BLaER1 (cell line): ENCODE measurements at regions not wholly inside any gene's neighbourhood (a gene's known extent, or its start where the extent isn't known, plus 50 kb on each side); places are given as distances from the start of the nearest gene placed in this dataset.
A peak's percentile ranks its signal among the peaks of the same experiment; 100 is the strongest.

Experiments used
- H3K27ac ChIP-seq: shearing (Covaris generic); formaldehyde crosslinking; 2 replicates; pipeline ENCODE4 v1.8.1; 2022
- H3K27me3 ChIP-seq: shearing (Covaris generic); formaldehyde crosslinking; 2 replicates; pipeline ENCODE4 v1.8.1; 2022
- H3K36me3 ChIP-seq: shearing (Covaris generic); formaldehyde crosslinking; 2 replicates; pipeline ENCODE4 v1.8.1; 2022
- H3K4me1 ChIP-seq: shearing (Covaris generic); formaldehyde crosslinking; 2 replicates; pipeline ENCODE4 v1.8.1; 2022
- H3K4me2 ChIP-seq: shearing (Covaris generic); formaldehyde crosslinking; 2 replicates; pipeline ENCODE4 v1.8.1; 2022
- H3K4me3 ChIP-seq: shearing (Covaris generic); formaldehyde crosslinking; 2 replicates; pipeline ENCODE4 v1.8.1; 2022
- H3K9ac ChIP-seq: shearing (Covaris generic); formaldehyde crosslinking; 2 replicates; pipeline ENCODE4 v1.8.1; 2022
- H3K9me3 ChIP-seq: shearing (Covaris generic); formaldehyde crosslinking; 2 replicates; pipeline ENCODE4 v1.8.1; 2022
- H4K20me1 ChIP-seq: shearing (Covaris generic); formaldehyde crosslinking; 2 replicates; pipeline ENCODE4 v1.8.1; 2022
- Cebpa-rat ChIP-seq: shearing (Covaris generic); IDR thresholded peaks from 2 replicates; pipeline ENCODE4 v1.8.1; 2022

DNA sequence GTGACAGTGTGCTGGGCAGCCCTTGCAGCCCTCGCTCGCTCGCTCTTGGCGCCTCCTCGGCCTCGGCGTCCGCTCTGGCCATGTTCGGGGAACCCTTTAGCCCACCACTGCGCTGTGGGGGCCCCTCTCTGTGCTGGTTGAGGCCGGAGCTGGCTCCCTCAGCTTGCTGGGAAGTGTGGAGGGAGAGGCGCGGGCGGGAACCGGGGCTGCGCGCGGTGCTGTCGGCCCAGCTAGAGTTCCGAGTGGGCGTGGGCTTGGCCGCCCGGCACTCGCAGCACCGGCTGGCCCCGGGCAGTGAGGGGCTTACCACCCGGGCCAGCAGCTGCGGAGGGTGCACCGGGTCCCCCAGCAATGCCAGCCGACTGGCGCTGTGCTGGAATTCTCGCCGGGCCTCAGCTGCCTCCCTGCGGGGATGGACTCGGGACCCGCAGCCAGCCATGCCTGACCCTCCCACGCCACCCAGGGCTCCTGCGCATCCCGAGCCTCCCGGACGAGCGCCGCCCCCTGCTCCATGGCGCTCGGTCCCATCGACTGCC, 770.1 kb upstream of the GALNTL6 start:
- H3K27me3 ChIP-seq: no peaks in the 10 kb centered on the region
- TF ChIP-seq Cebpa-rat: no peak
- no peak overlapping the region; the same call in 1 of the 2 replicates for H3K4me3 ChIP-seq
- no peaks in the 10 kb centered on the region for H3K4me1 ChIP-seq
- no peak overlapping the region for H3K4me2 ChIP-seq
- H3K9ac ChIP-seq: no peak overlapping the region
- no peaks in the 10 kb centered on the region for H3K36me3 ChIP-seq
- H3K27ac ChIP-seq: no peak overlapping the region
- H4K20me1 ChIP-seq: no peaks in the 10 kb centered on the region
- H3K9me3 ChIP-seq: peaks cover 23% of the 10 kb centered on the region

DNA sequence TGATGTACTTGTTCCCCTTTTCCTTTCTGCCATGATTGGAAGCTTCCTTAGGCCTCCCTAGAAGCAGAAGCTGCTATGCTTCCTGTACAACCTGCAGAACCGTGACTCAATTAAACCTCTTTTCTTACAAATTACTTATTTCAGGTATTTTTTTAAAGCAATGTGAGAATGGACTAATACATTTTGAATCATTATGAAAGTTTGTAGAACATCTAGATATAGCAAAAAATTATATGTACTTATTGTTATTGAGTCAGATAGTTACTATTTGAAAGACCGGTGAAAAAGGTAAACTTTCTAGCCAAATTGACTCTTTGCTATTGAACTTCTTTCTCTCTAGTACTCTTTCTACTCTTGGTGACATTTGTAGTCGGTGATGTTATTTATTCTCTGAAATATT, 777.3 kb upstream of the GALNTL6 start:
- no peaks in the 10 kb centered on the region for H4K20me1 ChIP-seq
- H3K27me3 ChIP-seq: no peaks in the 10 kb centered on the region
- H3K36me3 ChIP-seq: no peaks in the 10 kb centered on the region
- H3K4me2 ChIP-seq: no peak overlapping the region
- no peak overlapping the region for H3K9ac ChIP-seq
- H3K4me1 ChIP-seq: peaks cover 11% of the 10 kb centered on the region
- H3K4me3 ChIP-seq: no peak overlapping the region
- no peak for TF ChIP-seq Cebpa-rat
- no peaks in the 10 kb centered on the region for H3K9me3 ChIP-seq
- no peak overlapping the region for H3K27ac ChIP-seq

DNA sequence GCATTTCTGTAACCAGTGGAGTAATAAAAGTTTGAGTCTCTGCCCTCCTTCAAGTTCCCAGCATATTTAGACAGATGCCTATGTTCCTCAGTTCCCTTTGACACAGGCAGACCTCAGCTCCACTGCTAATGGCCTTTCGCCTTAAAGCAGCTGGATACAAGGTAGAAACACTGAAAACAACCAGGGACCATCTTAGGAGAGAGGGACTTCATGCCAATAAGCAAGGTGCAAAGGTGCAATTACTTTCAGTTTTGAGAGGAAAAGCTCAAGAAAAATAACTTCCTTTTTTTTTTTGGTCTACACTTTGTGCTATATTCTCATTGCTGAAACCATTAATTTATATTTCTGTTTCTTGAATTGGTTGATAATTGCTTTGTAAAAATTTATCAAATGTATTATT, 781.9 kb upstream of the GALNTL6 start:
- Histone ChIP-seq H3K4me1 (peaks cover 33% of the 10 kb centered on the region), H3K9me3 (peaks cover 12% of the 10 kb centered on the region; the same call in 1 of the 2 replicates), H3K36me3 (no peaks in the 10 kb centered on the region), H3K27ac (peak overlapping the region; percentile 74), H4K20me1 (no peaks in the 10 kb centered on the region), H3K4me2 (peak overlapping the region; percentile 55), H3K27me3 (no peaks in the 10 kb centered on the region), H3K4me3 (no peak overlapping the region), H3K9ac (0 out of 2 replicates have a peak overlapping the region, but pooled peaks have one; percentile 34)
- no peak for TF ChIP-seq Cebpa-rat

DNA sequence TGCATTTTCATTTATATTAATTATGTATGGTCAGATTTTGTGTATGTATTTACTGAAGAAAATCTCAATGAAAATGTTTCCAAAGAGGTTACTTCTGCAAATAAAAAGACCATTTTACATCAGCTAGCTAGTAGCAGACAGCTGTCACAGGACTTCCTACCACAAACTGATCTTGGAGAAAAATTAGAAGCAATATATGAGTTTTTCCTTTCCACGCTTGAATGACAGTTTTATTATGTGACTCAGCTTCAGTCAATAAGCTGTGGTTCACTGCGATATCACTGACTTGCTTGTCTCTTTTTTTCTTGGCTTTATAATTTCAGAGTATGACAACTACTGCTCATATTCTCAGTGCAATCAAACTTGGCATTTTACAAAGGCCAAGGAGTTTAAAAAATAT, 787.4 kb upstream of the GALNTL6 start:
- peak overlapping the region; percentile 84 for H3K4me2 ChIP-seq
- H3K4me1 ChIP-seq: peaks cover 58% of the 10 kb centered on the region
- H3K27me3 ChIP-seq: no peaks in the 10 kb centered on the region
- TF ChIP-seq Cebpa-rat: no peak
- H3K27ac ChIP-seq: peak overlapping the region; percentile 91
- H4K20me1 ChIP-seq: no peaks in the 10 kb centered on the region
- H3K36me3 ChIP-seq: no peaks in the 10 kb centered on the region
- peak overlapping the region; percentile 47; the same call in 1 of the 2 replicates for H3K4me3 ChIP-seq
- no peak overlapping the region for H3K9ac ChIP-seq
- peaks cover 15% of the 10 kb centered on the region; the same call in 1 of the 2 replicates for H3K9me3 ChIP-seq

DNA sequence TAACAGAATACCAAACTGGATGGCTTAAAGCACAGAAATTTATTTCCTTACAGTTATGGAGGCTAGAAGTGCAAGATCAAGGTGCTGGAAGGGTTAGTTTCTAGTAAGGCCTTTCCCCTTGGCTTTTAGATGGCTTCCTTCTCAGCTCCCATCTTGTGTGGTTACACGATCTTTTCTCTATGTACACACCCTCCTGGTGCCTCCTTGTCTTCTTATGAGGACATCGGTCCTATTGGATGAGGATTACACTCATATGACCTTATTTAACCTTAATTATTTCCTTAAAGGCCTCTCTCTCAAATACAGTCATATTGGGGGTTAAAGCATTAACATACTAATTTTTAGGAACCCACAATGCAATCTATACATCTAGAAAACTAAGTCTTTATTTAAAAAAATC, 787.9 kb upstream of the GALNTL6 start:
- no peak for TF ChIP-seq Cebpa-rat
- H4K20me1 ChIP-seq: no peaks in the 10 kb centered on the region
- H3K4me3 ChIP-seq: peak overlapping the region; percentile 47
- H3K9ac ChIP-seq: peak overlapping the region; percentile 72
- no peaks in the 10 kb centered on the region for H3K36me3 ChIP-seq
- peak overlapping the region; percentile 84 for H3K4me2 ChIP-seq
- H3K9me3 ChIP-seq: peaks cover 16% of the 10 kb centered on the region; the same call in 1 of the 2 replicates
- H3K27ac ChIP-seq: peak overlapping the region; percentile 91
- peaks cover 58% of the 10 kb centered on the region for H3K4me1 ChIP-seq
- H3K27me3 ChIP-seq: no peaks in the 10 kb centered on the region

DNA sequence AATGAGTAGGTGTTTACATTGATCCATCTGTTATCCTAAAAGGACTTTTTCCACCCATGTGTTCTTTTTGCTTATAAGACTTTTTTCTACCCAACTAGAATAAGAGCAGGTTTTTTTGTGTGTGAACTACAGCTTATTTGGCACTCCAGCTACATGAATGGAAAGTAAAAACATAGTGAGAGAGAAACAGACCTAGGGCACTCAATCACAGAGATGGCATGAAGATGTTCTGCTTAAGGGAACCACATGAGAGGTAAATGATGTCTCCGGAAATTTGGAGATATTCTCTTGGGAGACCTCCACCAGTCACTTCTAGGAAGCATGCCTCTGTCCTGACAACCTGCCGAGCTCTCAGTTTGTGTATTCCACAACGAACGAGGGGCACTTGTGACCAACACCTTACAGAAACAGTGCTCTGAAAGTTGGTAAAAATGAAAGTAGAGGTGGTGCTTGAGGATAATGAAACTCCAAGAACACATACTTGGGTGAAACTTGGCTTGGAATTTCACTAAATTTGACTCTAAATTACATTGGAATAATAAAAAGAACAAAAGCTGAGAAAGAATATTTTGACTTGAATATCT, 788.4 kb upstream of the GALNTL6 start:
- Histone ChIP-seq H3K27me3 (no peaks in the 10 kb centered on the region), H4K20me1 (no peaks in the 10 kb centered on the region), H3K9ac (peak overlapping the region; percentile 72), H3K27ac (peak overlapping the region; percentile 91), H3K9me3 (peaks cover 14% of the 10 kb centered on the region; the same call in 1 of the 2 replicates), H3K4me1 (peaks cover 58% of the 10 kb centered on the region), H3K4me3 (peak overlapping the region; percentile 47), H3K4me2 (peak overlapping the region; percentile 84), H3K36me3 (no peaks in the 10 kb centered on the region)
- TF ChIP-seq Cebpa-rat: no peak

DNA sequence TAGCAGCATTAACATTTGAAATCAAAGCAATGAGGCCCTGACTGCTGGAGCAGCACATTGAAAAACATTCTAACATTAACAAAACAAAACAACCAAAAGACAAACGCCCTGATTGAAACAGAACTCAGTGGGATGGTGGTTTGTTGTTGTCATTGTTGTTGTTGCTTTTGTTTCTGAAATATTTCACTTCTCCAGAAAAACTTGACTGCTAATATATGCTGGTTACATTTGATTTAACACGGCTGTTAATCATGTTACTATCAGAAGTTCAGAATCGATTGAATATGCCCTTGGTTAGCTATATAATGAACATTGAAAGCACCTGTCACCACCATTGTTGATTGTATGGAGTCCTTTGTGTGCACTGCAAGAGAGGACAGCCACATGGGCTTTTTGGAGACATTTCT, 790.4 kb upstream of the GALNTL6 start:
- Histone ChIP-seq H3K36me3 (no peaks in the 10 kb centered on the region), H3K9ac (no peak overlapping the region), H3K4me3 (no peak overlapping the region), H3K4me2 (0 out of 2 replicates have a peak overlapping the region, but pooled peaks have one; percentile 84), H3K4me1 (peaks cover 48% of the 10 kb centered on the region), H3K9me3 (peaks cover 7% of the 10 kb centered on the region; the same call in 1 of the 2 replicates), H4K20me1 (no peaks in the 10 kb centered on the region), H3K27ac (peak overlapping the region; percentile 91), H3K27me3 (no peaks in the 10 kb centered on the region)
- no peak for TF ChIP-seq Cebpa-rat

DNA sequence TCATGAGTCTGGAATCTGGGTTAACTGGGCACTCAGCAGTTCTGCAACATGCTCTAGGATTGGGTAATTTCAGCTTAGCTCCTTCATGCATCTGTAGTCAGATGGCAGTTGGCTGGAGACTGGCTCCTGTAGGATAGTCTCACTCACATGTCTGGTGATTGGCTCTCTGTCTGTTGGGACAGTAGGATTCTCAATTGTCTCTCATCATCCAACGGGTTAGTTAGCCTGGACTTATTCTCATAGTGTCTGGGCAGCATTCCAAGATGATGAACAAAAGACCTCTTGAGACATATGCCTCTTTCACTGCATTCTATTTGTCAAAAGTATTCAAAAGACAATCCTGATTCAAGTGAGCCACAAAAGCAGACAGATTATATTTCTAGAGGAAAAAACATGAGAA, 795.6 kb upstream of the GALNTL6 start:
- H3K4me3 ChIP-seq: no peak overlapping the region
- no peak overlapping the region for H3K9ac ChIP-seq
- H3K9me3 ChIP-seq: peaks cover 7% of the 10 kb centered on the region; the same call in 1 of the 2 replicates
- peaks cover 4% of the 10 kb centered on the region; the same call in 1 of the 2 replicates for H3K4me1 ChIP-seq
- TF ChIP-seq Cebpa-rat: no peak
- no peaks in the 10 kb centered on the region for H4K20me1 ChIP-seq
- no peaks in the 10 kb centered on the region for H3K36me3 ChIP-seq
- no peak overlapping the region for H3K27ac ChIP-seq
- no peaks in the 10 kb centered on the region for H3K27me3 ChIP-seq
- no peak overlapping the region for H3K4me2 ChIP-seq

DNA sequence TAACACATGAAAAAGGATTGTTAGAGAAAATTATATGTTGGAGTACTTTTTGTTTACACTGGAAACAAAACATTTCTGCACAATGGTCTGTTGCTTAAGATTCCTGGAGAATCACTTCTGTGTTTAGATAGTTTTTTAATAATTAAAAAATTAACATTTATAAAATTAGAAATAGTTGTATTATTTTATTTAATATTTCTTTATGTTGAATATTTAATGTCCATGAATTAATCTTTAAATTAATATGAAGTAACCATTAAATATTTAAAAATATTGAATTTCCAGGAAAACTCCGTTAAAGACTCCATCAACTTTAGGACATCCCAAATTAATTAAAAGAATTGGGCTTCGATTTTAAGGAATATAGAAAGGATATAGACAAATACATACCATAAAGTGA, 797.1 kb upstream of the GALNTL6 start:
- Histone ChIP-seq H3K27me3 (no peaks in the 10 kb centered on the region), H3K4me2 (no peak overlapping the region), H3K9me3 (peaks cover 14% of the 10 kb centered on the region), H3K4me3 (no peak overlapping the region), H3K27ac (no peak overlapping the region), H3K9ac (no peak overlapping the region), H3K36me3 (no peaks in the 10 kb centered on the region), H4K20me1 (no peaks in the 10 kb centered on the region), H3K4me1 (peaks cover 7% of the 10 kb centered on the region)
- no peak for TF ChIP-seq Cebpa-rat

DNA sequence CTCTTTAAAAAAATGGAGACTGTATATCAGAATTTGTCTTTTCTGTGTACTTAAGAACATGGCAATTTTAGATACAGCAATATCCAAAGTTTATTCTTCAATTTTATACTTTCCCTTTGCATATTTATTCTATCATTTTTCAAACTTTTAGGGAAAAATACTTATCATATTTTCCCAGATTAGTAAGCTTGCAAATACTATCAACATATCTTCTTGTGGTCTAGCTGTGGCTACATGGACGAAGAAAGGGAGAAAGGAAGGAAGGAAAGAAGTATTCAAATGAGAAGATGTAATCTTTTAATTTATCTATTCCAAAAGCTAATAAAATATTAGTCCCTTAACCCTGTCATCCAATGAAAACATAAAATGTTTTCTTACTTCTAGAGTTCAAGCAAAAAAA, 797.8 kb upstream of the GALNTL6 start:
- no peaks in the 10 kb centered on the region for H3K27me3 ChIP-seq
- H3K9ac ChIP-seq: no peak overlapping the region
- H3K4me3 ChIP-seq: no peak overlapping the region
- H3K27ac ChIP-seq: no peak overlapping the region
- no peak overlapping the region for H3K4me2 ChIP-seq
- H3K9me3 ChIP-seq: peaks cover 9% of the 10 kb centered on the region
- H3K36me3 ChIP-seq: no peaks in the 10 kb centered on the region
- peaks cover 7% of the 10 kb centered on the region for H3K4me1 ChIP-seq
- H4K20me1 ChIP-seq: no peaks in the 10 kb centered on the region
- TF ChIP-seq Cebpa-rat: no peak
